ENCODE measurements at regions not wholly inside any gene's neighbourhood (a gene's known extent, or its start where the extent isn't known, plus 50 kb on each side); places are given as distances from the start of the nearest gene placed in this dataset.

DNA sequence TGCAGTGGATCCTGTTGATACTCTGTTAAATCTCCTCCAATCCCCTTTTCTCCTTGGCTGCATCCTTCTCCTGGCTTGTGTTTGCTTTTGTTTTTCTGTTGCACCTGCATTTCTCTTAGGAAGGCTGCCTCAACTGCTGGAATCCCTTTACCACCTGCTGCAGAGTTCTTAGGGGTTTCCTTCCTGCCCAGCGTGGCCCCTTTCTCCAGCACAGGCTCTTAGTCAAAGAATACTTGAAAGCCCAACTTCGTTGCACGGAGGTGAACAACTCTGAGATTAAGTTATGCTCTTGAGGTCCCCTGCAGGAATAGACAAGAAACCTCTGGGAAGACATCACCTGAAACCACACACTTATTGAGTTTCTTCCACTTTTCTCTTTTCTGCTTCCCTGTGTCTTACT is 121.6 kb upstream of the GRM7 start:
- TF ChIP-seq POLR2A (IDR thresholded peaks at IDR 0.05) (no peak), CTCF (IDR thresholded peaks at IDR 0.05) (no peak)
